ENCODE measurements at regions not wholly inside any gene's neighbourhood (a gene's known extent, or its start where the extent isn't known, plus 50 kb on each side); places are given as distances from the start of the nearest gene placed in this dataset.

GRCh38 chr1:29505532-29506220, 269.4 kb downstream of the PTPRU start:
- Mint-ChIP-seq H3K27me3 (ENCODE audit: low read depth) (peaks cover 51% of the 10 kb centered on the region), H3K36me3 (ENCODE audit: low read depth) (no peaks in the 10 kb centered on the region), H3K27ac (ENCODE audit: unreplicated experiment) (no peak overlapping the region), H3K4me3 (ENCODE audit: unreplicated experiment) (no peak overlapping the region), H3K9me3 (ENCODE audit: low read depth) (no peaks in the 10 kb centered on the region), H3K4me1 (ENCODE audit: low read depth) (no peaks in the 10 kb centered on the region)
- no peak for DNase-seq (ENCODE audit: low spot score)
- no peak for TF ChIP-seq CTCF (IDR thresholded peaks at IDR 0.05)

- no peak for DNase-seq (ENCODE audit: low spot score)
- Mint-ChIP-seq H3K9me3 (ENCODE audit: low read depth) (no peaks in the 10 kb centered on the region), H3K4me1 (ENCODE audit: low read depth) (no peaks in the 10 kb centered on the region), H3K27ac (ENCODE audit: unreplicated experiment) (no peak overlapping the region), H3K4me3 (ENCODE audit: unreplicated experiment) (no peak overlapping the region), H3K36me3 (ENCODE audit: low read depth) (no peaks in the 10 kb centered on the region), H3K27me3 (ENCODE audit: low read depth) (peaks cover 46% of the 10 kb centered on the region)
- TF ChIP-seq CTCF (IDR thresholded peaks at IDR 0.05), result no peak
Measured at GRCh38 chr1:29504709-29505410, 268.5 kb downstream of the PTPRU start.

- Mint-ChIP-seq H3K27me3 (ENCODE audit: low read depth) (peaks cover 45% of the 10 kb centered on the region), H3K36me3 (ENCODE audit: low read depth) (no peaks in the 10 kb centered on the region), H3K9me3 (ENCODE audit: low read depth) (no peaks in the 10 kb centered on the region), H3K4me1 (ENCODE audit: low read depth) (no peaks in the 10 kb centered on the region), H3K4me3 (ENCODE audit: unreplicated experiment) (no peak overlapping the region), H3K27ac (ENCODE audit: unreplicated experiment) (no peak overlapping the region)
- no peak for DNase-seq (ENCODE audit: low spot score)
- no peak for TF ChIP-seq CTCF (IDR thresholded peaks at IDR 0.05)
Measured at GRCh38 chr1:29504196-29504595, 267.9 kb downstream of the PTPRU start.

- no peaks in the 10 kb centered on the region for H3K9me3 Mint-ChIP-seq (ENCODE audit: low read depth)
- H3K27ac Mint-ChIP-seq (ENCODE audit: unreplicated experiment), result no peak overlapping the region
- peaks cover 49% of the 10 kb centered on the region for H3K27me3 Mint-ChIP-seq (ENCODE audit: low read depth)
- H3K36me3 Mint-ChIP-seq (ENCODE audit: low read depth), result no peaks in the 10 kb centered on the region
- no peak for DNase-seq (ENCODE audit: low spot score)
- H3K4me1 Mint-ChIP-seq (ENCODE audit: low read depth), result no peaks in the 10 kb centered on the region
- no peak for TF ChIP-seq CTCF (IDR thresholded peaks at IDR 0.05)
- H3K4me3 Mint-ChIP-seq (ENCODE audit: unreplicated experiment), result no peak overlapping the region
Measured at GRCh38 chr1:29502911-29503840, 266.9 kb downstream of the PTPRU start.
